ENCODE measurements at regions not wholly inside any gene's neighbourhood (a gene's known extent, or its start where the extent isn't known, plus 50 kb on each side); places are given as distances from the start of the nearest gene placed in this dataset.

DNA sequence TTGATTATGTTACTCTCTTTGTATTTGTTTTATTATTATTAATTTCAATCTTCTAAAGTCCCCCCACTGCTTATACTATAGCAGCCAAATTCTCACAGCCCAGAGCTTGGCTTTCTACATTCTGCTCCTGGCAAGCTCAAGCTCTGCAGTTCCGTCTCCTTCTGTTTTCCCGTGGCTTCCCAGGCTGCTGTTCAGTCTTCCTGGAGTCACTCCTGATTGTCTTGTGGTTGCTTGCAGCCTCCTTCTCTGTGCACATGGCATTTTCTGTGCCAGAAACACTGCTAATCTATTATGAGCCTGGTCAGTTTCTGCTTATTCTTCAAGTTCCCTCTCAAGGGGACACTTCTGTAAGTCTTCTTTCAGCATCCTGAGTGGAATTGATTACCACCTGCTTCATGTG lies 533.7 kb upstream of the IGFBP3 start:
- TF ChIP-seq CTCF (IDR thresholded peaks at IDR 0.05) = no peak
- no peak for TF ChIP-seq POLR2A (IDR thresholded peaks at IDR 0.05)
